Ascending aorta (tissue), 2 donors: ENCODE measurements at regions not wholly inside any gene's neighbourhood (a gene's known extent, or its start where the extent isn't known, plus 50 kb on each side); places are given as distances from the start of the nearest gene placed in this dataset.

Experiments
- DNase-seq, 2 donors: peaks; one replicate each; pipeline ENCODE4 v3.0.0-alpha.2; 2019; ENCODE audit warnings: low spot score in 2 of 2
- H3K27ac ChIP-seq, 2 donors: fragments of 200-600 bp; sonication (generic); one replicate each; pipeline ENCODE4 v1.5.1; 2016 to 2017; ENCODE audit warnings: mild to moderate bottlenecking in 1 of 2
- H3K27me3 ChIP-seq: fragments of 200-600 bp; sonication (generic); one replicate; pipeline ENCODE4 v1.5.1; 2017
- H3K36me3 ChIP-seq, 2 donors: fragments of 200-600 bp; sonication (generic); one replicate each; pipeline ENCODE4 v1.5.1; 2016
- H3K4me1 ChIP-seq, 2 donors: fragments of 200-600 bp; sonication (generic); one replicate each; pipeline ENCODE4 v1.5.1; 2016 to 2017; ENCODE audit warnings: mild to moderate bottlenecking in 1 of 2
- H3K4me3 ChIP-seq, 2 donors: fragments of 200-600 bp; sonication (generic); one replicate each; pipeline ENCODE4 v1.5.1; 2016 to 2017; ENCODE audit warnings: mild to moderate bottlenecking in 1 of 2
- H3K9me3 ChIP-seq, 2 donors: fragments of 200-600 bp; sonication (generic); one replicate each; pipeline ENCODE4 v1.5.1; 2016
- intact Hi-C: fragments of 100-400 bp; cut with DNase I; formaldehyde crosslinking; loops from one replicate; pipeline ENCODE4 v1.15.1; 2023
- TF ChIP-seq, protein P1 (sequence below), 3 experiments: fragments of 200-600 bp in 2 of 3; fragments of 450-650 bp in 1 of 3; sonication (generic) in 2 of 3; IDR thresholded peaks; one replicate each; pipeline ENCODE4 v1.5.1; 2016 to 2019; ENCODE audit warnings: antibody characterized with exemption in 3 of 3, mild to moderate bottlenecking in 1 of 3, moderate library complexity in 1 of 3

GRCh38 chr2:5569256-5569655 is 122.9 kb upstream of the SOX11 start:
- Histone ChIP-seq H3K4me1 (no peaks in the 10 kb centered on the region), H3K27me3 (no peaks in the 10 kb centered on the region), H3K4me3 (no peak overlapping the region), H3K27ac (no peak overlapping the region), H3K36me3 (no peaks in the 10 kb centered on the region), H3K9me3 (no peaks in the 10 kb centered on the region)
- TF ChIP-seq, protein P1, sequence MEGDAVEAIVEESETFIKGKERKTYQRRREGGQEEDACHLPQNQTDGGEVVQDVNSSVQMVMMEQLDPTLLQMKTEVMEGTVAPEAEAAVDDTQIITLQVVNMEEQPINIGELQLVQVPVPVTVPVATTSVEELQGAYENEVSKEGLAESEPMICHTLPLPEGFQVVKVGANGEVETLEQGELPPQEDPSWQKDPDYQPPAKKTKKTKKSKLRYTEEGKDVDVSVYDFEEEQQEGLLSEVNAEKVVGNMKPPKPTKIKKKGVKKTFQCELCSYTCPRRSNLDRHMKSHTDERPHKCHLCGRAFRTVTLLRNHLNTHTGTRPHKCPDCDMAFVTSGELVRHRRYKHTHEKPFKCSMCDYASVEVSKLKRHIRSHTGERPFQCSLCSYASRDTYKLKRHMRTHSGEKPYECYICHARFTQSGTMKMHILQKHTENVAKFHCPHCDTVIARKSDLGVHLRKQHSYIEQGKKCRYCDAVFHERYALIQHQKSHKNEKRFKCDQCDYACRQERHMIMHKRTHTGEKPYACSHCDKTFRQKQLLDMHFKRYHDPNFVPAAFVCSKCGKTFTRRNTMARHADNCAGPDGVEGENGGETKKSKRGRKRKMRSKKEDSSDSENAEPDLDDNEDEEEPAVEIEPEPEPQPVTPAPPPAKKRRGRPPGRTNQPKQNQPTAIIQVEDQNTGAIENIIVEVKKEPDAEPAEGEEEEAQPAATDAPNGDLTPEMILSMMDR (IDR thresholded peaks at IDR 0.05), result no peak
- no peak for DNase-seq
- intact Hi-C loops, result no loop called here

GRCh38 chr2:5576015-5576414 is 116.2 kb upstream of the SOX11 start:
- no peak for DNase-seq
- Histone ChIP-seq H3K27ac (no peak overlapping the region), H3K9me3 (peaks cover 0 to 2% of the 10 kb centered on the region in 2 donors), H3K4me1 (no peaks in the 10 kb centered on the region), H3K36me3 (no peaks in the 10 kb centered on the region), H3K27me3 (no peaks in the 10 kb centered on the region), H3K4me3 (no peak overlapping the region)
- intact Hi-C loops, result no loop called here
- TF ChIP-seq, protein P1 (IDR thresholded peaks at IDR 0.05), result no peak

- no peak overlapping the region for H3K27ac ChIP-seq
- intact Hi-C loops, result no loop called here
- no peaks in the 10 kb centered on the region for H3K27me3 ChIP-seq
- H3K36me3 ChIP-seq, result no peaks in the 10 kb centered on the region
- no peak overlapping the region for H3K4me3 ChIP-seq
- TF ChIP-seq, protein P1 (IDR thresholded peaks at IDR 0.05), result no peak
- H3K4me1 ChIP-seq, result no peaks in the 10 kb centered on the region
- H3K9me3 ChIP-seq, result no peaks in the 10 kb centered on the region
- DNase-seq, result no peak
These were observed 104.4 kb upstream of the SOX11 start for GRCh38 chr2:5587766-5588165.

GRCh38 chr2:5588601-5589000 is 103.6 kb upstream of the SOX11 start:
- no peak for DNase-seq
- no peaks in the 10 kb centered on the region for H3K36me3 ChIP-seq
- no peak overlapping the region for H3K27ac ChIP-seq
- TF ChIP-seq, protein P1 (IDR thresholded peaks at IDR 0.05), result no peak
- H3K4me3 ChIP-seq, result no peak overlapping the region
- H3K4me1 ChIP-seq, result no peaks in the 10 kb centered on the region
- H3K27me3 ChIP-seq, result no peaks in the 10 kb centered on the region
- no peaks in the 10 kb centered on the region for H3K9me3 ChIP-seq
- intact Hi-C loops, result no loop called here

DNA sequence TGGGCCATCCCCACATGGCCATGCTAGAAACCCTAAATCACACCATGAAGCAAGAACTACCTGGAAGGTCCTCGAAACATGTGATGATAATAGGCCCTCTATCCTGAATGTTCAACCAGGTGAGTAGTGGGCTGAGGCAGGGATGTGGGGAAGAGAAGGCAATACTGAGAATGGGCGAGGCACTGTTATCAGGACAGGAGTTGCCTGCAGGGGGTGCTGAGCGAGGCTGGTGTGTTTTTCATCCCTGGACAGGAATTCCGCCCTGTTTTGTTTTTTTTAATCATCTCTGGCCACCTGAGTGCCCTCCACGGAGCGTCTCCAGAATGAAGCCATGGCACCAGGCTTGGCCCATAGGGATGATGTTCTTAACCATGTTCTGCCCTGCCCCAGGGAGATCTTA is 103.0 kb upstream of the SOX11 start:
- H3K27me3 ChIP-seq, result no peaks in the 10 kb centered on the region
- no peaks in the 10 kb centered on the region for H3K36me3 ChIP-seq
- no peak overlapping the region for H3K4me3 ChIP-seq
- no peak for DNase-seq
- no peaks in the 10 kb centered on the region for H3K9me3 ChIP-seq
- no peak overlapping the region for H3K27ac ChIP-seq
- TF ChIP-seq, protein P1 (IDR thresholded peaks at IDR 0.05), result no peak
- intact Hi-C loops, result no loop called here
- H3K4me1 ChIP-seq, result no peaks in the 10 kb centered on the region

DNA sequence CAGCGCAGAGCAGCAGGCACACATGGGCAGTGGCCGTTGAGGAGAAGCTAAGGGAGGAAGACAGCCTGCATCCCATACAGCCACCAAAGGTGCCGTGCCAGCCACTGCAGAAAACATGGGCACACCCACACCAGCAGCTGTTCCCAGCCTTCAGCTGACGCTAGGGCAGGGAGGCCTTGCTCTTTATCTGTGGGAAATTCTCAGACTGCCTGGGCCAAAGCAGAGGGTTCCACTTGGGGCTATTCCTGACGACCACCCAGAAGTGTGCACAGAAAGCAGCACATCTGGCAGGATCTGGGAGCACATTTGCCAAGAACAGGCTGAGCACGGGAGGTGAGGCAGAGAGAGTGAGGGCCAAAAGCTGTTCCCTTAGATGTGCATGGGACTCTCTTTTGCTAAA is 101.3 kb upstream of the SOX11 start:
- intact Hi-C loops, result no loop called here

More for the DNA sequence above, 101.3 kb upstream of the SOX11 start:
- Histone ChIP-seq H3K9me3 (no peaks in the 10 kb centered on the region), H3K4me1 (no peaks in the 10 kb centered on the region), H3K27ac (no peak overlapping the region), H3K4me3 (no peak overlapping the region), H3K27me3 (no peaks in the 10 kb centered on the region), H3K36me3 (no peaks in the 10 kb centered on the region)
- no peak for DNase-seq
- TF ChIP-seq, protein P1 (IDR thresholded peaks at IDR 0.05), result no peak
